HAP-1 (cell line): ENCODE measurements at regions not wholly inside any gene's neighbourhood (a gene's known extent, or its start where the extent isn't known, plus 50 kb on each side); places are given as distances from the start of the nearest gene placed in this dataset.

ENCODE experiments used
- DNase-seq, 2 experiments: peaks; one replicate each; pipeline ENCODE4 v3.0.0-alpha.2; 2016 to 2020; ENCODE audit warnings: low spot score in 2 of 2
- H3K27me3 ChIP-seq: fragments of 250-450 bp; sonication (Bioruptor Pico); 2 replicates; pipeline ENCODE4 v1.5.1; 2020; ENCODE audit warnings: low read depth, mild to moderate bottlenecking, moderate library complexity
- H3K36me3 ChIP-seq: fragments of 250-450 bp; sonication (Bioruptor Pico); replicated peaks from 2 replicates; pipeline ENCODE4 v1.5.1; 2020; ENCODE audit warnings: mild to moderate bottlenecking
- H3K4me1 ChIP-seq: fragments of 250-450 bp; sonication (Bioruptor Pico); 2 replicates; pipeline ENCODE4 v1.5.1; 2020; ENCODE audit warnings: mild to moderate bottlenecking
- H3K4me3 ChIP-seq: fragments of 250-450 bp; sonication (Bioruptor Pico); 2 replicates; pipeline ENCODE4 v1.5.1; 2020; ENCODE audit warnings: mild to moderate bottlenecking, moderate library complexity
- H3K9me3 ChIP-seq: fragments of 250-450 bp; sonication (Bioruptor Pico); 2 replicates; pipeline ENCODE4 v1.5.1; 2020; ENCODE audit warnings: mild to moderate bottlenecking, moderate library complexity
- in situ Hi-C: fragments of 300-500 bp; cut with MboI; formaldehyde crosslinking; loops from 3 replicates; pipeline ENCODE4 v1.14.3; 2020; ENCODE audit warnings: low sequenced_read_pairs, inconsistent platforms, mixed read lengths

- DNase-seq = no peak
- no peaks in the 10 kb centered on the region for H3K36me3 ChIP-seq
- in situ Hi-C loops = no loop called here
- no peaks in the 10 kb centered on the region for H3K27me3 ChIP-seq
- no peaks in the 10 kb centered on the region for H3K4me1 ChIP-seq
- H3K4me3 ChIP-seq = no peak overlapping the region
- H3K9me3 ChIP-seq = no peaks in the 10 kb centered on the region
These were observed 348.5 kb upstream of the ROBO1 start for GRCh38 chr3:80116281-80116680.

- Histone ChIP-seq H3K27me3 (no peaks in the 10 kb centered on the region), H3K36me3 (no peaks in the 10 kb centered on the region), H3K9me3 (no peaks in the 10 kb centered on the region), H3K4me3 (no peak overlapping the region), H3K4me1 (no peaks in the 10 kb centered on the region)
- in situ Hi-C loops = no loop called here
- no peak for DNase-seq
These were observed 346.9 kb upstream of the ROBO1 start for GRCh38 chr3:80114694-80115093.

DNA sequence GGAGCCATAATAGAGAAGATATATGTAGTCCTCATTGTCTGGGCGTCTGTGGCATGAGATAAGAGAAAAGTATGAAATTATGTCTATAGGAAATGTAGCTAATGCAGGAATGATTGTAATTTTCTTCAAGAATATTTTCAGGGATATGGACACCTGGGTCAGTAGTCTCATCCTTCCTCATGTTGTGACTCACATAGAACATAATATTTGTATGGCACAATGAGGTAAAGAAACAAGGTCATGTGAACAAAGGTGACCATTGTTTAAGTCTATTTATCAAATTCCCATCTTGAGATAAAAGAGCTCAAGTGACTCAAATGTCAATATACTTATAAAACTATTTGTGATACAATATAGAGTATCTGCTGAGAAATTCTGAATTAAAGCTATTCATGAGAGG lies 345.5 kb upstream of the ROBO1 start:
- no peaks in the 10 kb centered on the region for H3K4me1 ChIP-seq
- no peak for DNase-seq
- no peaks in the 10 kb centered on the region for H3K36me3 ChIP-seq
- no peaks in the 10 kb centered on the region for H3K9me3 ChIP-seq
- in situ Hi-C loops = no loop called here
- H3K27me3 ChIP-seq = no peaks in the 10 kb centered on the region
- no peak overlapping the region for H3K4me3 ChIP-seq

- H3K36me3 ChIP-seq = no peaks in the 10 kb centered on the region
- H3K9me3 ChIP-seq = no peaks in the 10 kb centered on the region
- peaks cover 1% of the 10 kb centered on the region; the same call in 1 of the 2 replicates for H3K4me1 ChIP-seq
- H3K27me3 ChIP-seq = no peaks in the 10 kb centered on the region
- no peak for DNase-seq
- in situ Hi-C loops = no loop called here
- no peak overlapping the region for H3K4me3 ChIP-seq
These were observed 331.8 kb upstream of the ROBO1 start for GRCh38 chr3:80099559-80100066.

DNA sequence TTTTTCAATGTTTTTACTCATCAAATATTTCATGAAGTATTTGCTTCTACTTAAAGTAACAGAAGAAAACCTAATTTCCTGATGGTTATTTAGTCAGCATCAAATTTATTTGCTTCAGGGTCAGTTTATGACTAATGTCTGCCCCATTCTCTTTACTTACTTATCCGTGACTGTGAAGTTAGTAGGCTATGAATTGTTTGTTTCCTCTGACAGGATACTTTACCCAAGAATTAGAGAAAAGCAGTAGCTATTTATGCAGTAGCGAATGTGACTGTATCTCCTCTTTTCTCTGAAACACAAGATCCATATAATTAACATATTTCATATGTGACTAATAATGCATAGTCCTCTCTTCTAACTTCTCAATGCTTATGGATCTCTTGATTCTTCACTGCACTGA lies 329.9 kb upstream of the ROBO1 start:
- H3K4me1 ChIP-seq = peaks cover 5% of the 10 kb centered on the region; the same call in 1 of the 2 replicates
- in situ Hi-C loops = no loop called here
- H3K9me3 ChIP-seq = no peaks in the 10 kb centered on the region
- no peak overlapping the region for H3K4me3 ChIP-seq
- no peak for DNase-seq
- H3K36me3 ChIP-seq = no peaks in the 10 kb centered on the region
- no peaks in the 10 kb centered on the region for H3K27me3 ChIP-seq

GRCh38 chr3:80096909-80097308 lies 329.1 kb upstream of the ROBO1 start:
- Histone ChIP-seq H3K4me3 (no peak overlapping the region), H3K27me3 (no peaks in the 10 kb centered on the region), H3K9me3 (no peaks in the 10 kb centered on the region), H3K36me3 (no peaks in the 10 kb centered on the region), H3K4me1 (peaks cover 5% of the 10 kb centered on the region; the same call in 1 of the 2 replicates)
- in situ Hi-C loops = no loop called here
- no peak for DNase-seq

- no peaks in the 10 kb centered on the region for H3K27me3 ChIP-seq
- in situ Hi-C loops = no loop called here
- H3K4me1 ChIP-seq = peaks cover 5% of the 10 kb centered on the region; the same call in 1 of the 2 replicates
- DNase-seq = peak in 1 of 2 experiments; percentile 13
- no peaks in the 10 kb centered on the region for H3K9me3 ChIP-seq
- no peaks in the 10 kb centered on the region for H3K36me3 ChIP-seq
- H3K4me3 ChIP-seq = no peak overlapping the region
These were observed 326.8 kb upstream of the ROBO1 start for GRCh38 chr3:80094589-80094988.

- Histone ChIP-seq H3K36me3 (no peaks in the 10 kb centered on the region), H3K27me3 (no peaks in the 10 kb centered on the region), H3K4me3 (no peak overlapping the region), H3K4me1 (peaks cover 12% of the 10 kb centered on the region), H3K9me3 (no peaks in the 10 kb centered on the region)
- DNase-seq = no peak
- in situ Hi-C loops = no loop called here
These were observed 320.0 kb upstream of the ROBO1 start for GRCh38 chr3:80087767-80088166.

- no peak overlapping the region for H3K4me3 ChIP-seq
- no peaks in the 10 kb centered on the region for H3K27me3 ChIP-seq
- no peak for DNase-seq
- no peaks in the 10 kb centered on the region for H3K36me3 ChIP-seq
- no peaks in the 10 kb centered on the region for H3K9me3 ChIP-seq
- H3K4me1 ChIP-seq = peaks cover 12% of the 10 kb centered on the region
- in situ Hi-C loops = no loop called here
These were observed 318.6 kb upstream of the ROBO1 start for GRCh38 chr3:80086426-80086825.

- H3K4me3 ChIP-seq = no peak overlapping the region
- no peak for DNase-seq
- no peaks in the 10 kb centered on the region for H3K27me3 ChIP-seq
- H3K36me3 ChIP-seq = no peaks in the 10 kb centered on the region
- H3K4me1 ChIP-seq = no peaks in the 10 kb centered on the region
- in situ Hi-C loops = no loop called here
- H3K9me3 ChIP-seq = no peaks in the 10 kb centered on the region
These were observed 312.1 kb upstream of the ROBO1 start for GRCh38 chr3:80079886-80080285.

- Histone ChIP-seq H3K4me1 (peaks cover 6% of the 10 kb centered on the region; the same call in 1 of the 2 replicates), H3K36me3 (no peaks in the 10 kb centered on the region), H3K27me3 (no peaks in the 10 kb centered on the region), H3K4me3 (no peak overlapping the region), H3K9me3 (no peaks in the 10 kb centered on the region)
- DNase-seq = no peak
- in situ Hi-C loops = loop anchor here (25.0 kb wide), 1 partner anchor 106 kb away; no protein-coding TSS in a partner anchor
These were observed 300.7 kb upstream of the ROBO1 start for GRCh38 chr3:80068459-80068858.

GRCh38 chr3:80063535-80063934 lies 295.7 kb upstream of the ROBO1 start:
- Histone ChIP-seq H3K4me1 (peaks cover 6% of the 10 kb centered on the region; the same call in 1 of the 2 replicates), H3K9me3 (no peaks in the 10 kb centered on the region), H3K27me3 (no peaks in the 10 kb centered on the region), H3K4me3 (no peak overlapping the region), H3K36me3 (no peaks in the 10 kb centered on the region)
- in situ Hi-C loops = loop anchor here (25.0 kb wide), 1 partner anchor 101 kb away; no protein-coding TSS in a partner anchor
- no peak for DNase-seq

GRCh38 chr3:80060664-80061063 lies 292.9 kb upstream of the ROBO1 start:
- H3K4me1 ChIP-seq = peaks cover 5% of the 10 kb centered on the region
- H3K36me3 ChIP-seq = no peaks in the 10 kb centered on the region
- no peaks in the 10 kb centered on the region for H3K9me3 ChIP-seq
- no peak overlapping the region for H3K4me3 ChIP-seq
- in situ Hi-C loops = loop anchor here (25.0 kb wide), 1 partner anchor 98 kb away; no protein-coding TSS in a partner anchor
- no peaks in the 10 kb centered on the region for H3K27me3 ChIP-seq
- no peak for DNase-seq

GRCh38 chr3:80055306-80055705 lies 287.5 kb upstream of the ROBO1 start:
- Histone ChIP-seq H3K4me3 (no peak overlapping the region), H3K4me1 (peaks cover 13% of the 10 kb centered on the region), H3K27me3 (no peaks in the 10 kb centered on the region), H3K36me3 (no peaks in the 10 kb centered on the region), H3K9me3 (no peaks in the 10 kb centered on the region)
- peak; percentile 24 to 89 for DNase-seq
- in situ Hi-C loops = loop anchor here (25.0 kb wide), 1 partner anchor 93 kb away; no protein-coding TSS in a partner anchor

GRCh38 chr3:80052271-80052670 lies 284.5 kb upstream of the ROBO1 start:
- DNase-seq = no peak
- peaks cover 9% of the 10 kb centered on the region for H3K4me1 ChIP-seq
- no peaks in the 10 kb centered on the region for H3K36me3 ChIP-seq
- no peak overlapping the region for H3K4me3 ChIP-seq
- no peaks in the 10 kb centered on the region for H3K9me3 ChIP-seq
- in situ Hi-C loops = loop anchor here (25.0 kb wide), 1 partner anchor 90 kb away; no protein-coding TSS in a partner anchor
- H3K27me3 ChIP-seq = no peaks in the 10 kb centered on the region
